ENCODE measurements at regions not wholly inside any gene's neighbourhood (a gene's known extent, or its start where the extent isn't known, plus 50 kb on each side); places are given as distances from the start of the nearest gene placed in this dataset.

DNA sequence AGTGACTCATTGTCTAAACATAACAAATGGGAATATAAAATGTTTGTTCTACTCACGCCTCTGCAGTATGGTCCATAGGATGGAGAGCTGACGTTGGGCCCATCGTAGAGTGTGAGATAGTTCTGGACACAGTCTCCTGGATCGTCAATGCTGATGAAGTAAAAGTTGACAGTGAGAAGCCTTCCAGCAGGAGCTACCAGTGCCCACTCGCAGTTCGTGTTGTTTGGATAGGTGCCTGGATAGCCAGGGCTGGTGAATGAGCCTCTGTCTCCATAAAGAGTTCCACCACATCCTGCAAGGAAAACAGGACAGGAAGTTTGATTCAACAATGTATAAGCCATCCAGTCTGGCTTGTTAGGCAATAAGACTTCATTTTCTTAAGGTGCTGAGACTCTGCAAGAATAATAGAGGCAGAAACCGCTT, 79.6 kb downstream of the OR13A1 start:
- TF ChIP-seq, protein P1, sequence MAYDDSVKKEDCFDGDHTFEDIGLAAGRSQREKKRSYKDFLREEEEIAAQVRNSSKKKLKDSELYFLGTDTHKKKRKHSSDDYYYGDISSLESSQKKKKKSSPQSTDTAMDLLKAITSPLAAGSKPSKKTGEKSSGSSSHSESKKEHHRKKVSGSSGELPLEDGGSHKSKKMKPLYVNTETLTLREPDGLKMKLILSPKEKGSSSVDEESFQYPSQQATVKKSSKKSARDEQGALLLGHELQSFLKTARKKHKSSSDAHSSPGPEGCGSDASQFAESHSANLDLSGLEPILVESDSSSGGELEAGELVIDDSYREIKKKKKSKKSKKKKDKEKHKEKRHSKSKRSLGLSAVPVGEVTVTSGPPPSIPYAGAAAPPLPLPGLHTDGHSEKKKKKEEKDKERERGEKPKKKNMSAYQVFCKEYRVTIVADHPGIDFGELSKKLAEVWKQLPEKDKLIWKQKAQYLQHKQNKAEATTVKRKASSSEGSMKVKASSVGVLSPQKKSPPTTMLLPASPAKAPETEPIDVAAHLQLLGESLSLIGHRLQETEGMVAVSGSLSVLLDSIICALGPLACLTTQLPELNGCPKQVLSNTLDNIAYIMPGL (CRISPR knock-in tag; IDR thresholded peaks at IDR 0.05), result no peak
- TF ChIP-seq, protein P2, sequence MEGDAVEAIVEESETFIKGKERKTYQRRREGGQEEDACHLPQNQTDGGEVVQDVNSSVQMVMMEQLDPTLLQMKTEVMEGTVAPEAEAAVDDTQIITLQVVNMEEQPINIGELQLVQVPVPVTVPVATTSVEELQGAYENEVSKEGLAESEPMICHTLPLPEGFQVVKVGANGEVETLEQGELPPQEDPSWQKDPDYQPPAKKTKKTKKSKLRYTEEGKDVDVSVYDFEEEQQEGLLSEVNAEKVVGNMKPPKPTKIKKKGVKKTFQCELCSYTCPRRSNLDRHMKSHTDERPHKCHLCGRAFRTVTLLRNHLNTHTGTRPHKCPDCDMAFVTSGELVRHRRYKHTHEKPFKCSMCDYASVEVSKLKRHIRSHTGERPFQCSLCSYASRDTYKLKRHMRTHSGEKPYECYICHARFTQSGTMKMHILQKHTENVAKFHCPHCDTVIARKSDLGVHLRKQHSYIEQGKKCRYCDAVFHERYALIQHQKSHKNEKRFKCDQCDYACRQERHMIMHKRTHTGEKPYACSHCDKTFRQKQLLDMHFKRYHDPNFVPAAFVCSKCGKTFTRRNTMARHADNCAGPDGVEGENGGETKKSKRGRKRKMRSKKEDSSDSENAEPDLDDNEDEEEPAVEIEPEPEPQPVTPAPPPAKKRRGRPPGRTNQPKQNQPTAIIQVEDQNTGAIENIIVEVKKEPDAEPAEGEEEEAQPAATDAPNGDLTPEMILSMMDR (IDR thresholded peaks at IDR 0.05), result no peak
- TF ChIP-seq ETV6 (CRISPR knock-in tag; IDR thresholded peaks at IDR 0.05) (no peak), ATF1 (CRISPR knock-in tag; IDR thresholded peaks at IDR 0.05) (no peak), ZNF396 (CRISPR knock-in tag; IDR thresholded peaks at IDR 0.05; ENCODE audit: borderline replicate concordance) (no peak), NR2C2 (CRISPR knock-in tag; IDR thresholded peaks at IDR 0.05) (no peak), FOXP1 (CRISPR knock-in tag; IDR thresholded peaks at IDR 0.05; ENCODE audit: borderline replicate concordance) (no peak), TCF7 (CRISPR knock-in tag; IDR thresholded peaks at IDR 0.05; ENCODE audit: low read depth) (no peak), JUN (CRISPR knock-in tag; IDR thresholded peaks at IDR 0.05) (no peak)
- TF ChIP-seq, protein P3, sequence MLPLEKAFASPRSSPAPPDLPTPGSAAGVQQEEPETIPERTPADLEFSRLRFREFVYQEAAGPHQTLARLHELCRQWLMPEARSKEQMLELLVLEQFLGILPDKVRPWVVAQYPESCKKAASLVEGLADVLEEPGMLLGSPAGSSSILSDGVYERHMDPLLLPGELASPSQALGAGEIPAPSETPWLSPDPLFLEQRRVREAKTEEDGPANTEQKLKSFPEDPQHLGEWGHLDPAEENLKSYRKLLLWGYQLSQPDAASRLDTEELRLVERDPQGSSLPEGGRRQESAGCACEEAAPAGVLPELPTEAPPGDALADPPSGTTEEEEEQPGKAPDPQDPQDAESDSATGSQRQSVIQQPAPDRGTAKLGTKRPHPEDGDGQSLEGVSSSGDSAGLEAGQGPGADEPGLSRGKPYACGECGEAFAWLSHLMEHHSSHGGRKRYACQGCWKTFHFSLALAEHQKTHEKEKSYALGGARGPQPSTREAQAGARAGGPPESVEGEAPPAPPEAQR (CRISPR knock-in tag; IDR thresholded peaks at IDR 0.05), result no peak
- TF ChIP-seq, protein P4, sequence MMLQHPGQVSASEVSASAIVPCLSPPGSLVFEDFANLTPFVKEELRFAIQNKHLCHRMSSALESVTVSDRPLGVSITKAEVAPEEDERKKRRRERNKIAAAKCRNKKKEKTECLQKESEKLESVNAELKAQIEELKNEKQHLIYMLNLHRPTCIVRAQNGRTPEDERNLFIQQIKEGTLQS (CRISPR knock-in tag; conservative IDR thresholded peaks at IDR 0.05), result no peak
- TF ChIP-seq, protein P5, sequence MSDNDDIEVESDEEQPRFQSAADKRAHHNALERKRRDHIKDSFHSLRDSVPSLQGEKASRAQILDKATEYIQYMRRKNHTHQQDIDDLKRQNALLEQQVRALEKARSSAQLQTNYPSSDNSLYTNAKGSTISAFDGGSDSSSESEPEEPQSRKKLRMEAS (CRISPR knock-in tag; IDR thresholded peaks at IDR 0.05), result no peak
- TF ChIP-seq, protein P6, sequence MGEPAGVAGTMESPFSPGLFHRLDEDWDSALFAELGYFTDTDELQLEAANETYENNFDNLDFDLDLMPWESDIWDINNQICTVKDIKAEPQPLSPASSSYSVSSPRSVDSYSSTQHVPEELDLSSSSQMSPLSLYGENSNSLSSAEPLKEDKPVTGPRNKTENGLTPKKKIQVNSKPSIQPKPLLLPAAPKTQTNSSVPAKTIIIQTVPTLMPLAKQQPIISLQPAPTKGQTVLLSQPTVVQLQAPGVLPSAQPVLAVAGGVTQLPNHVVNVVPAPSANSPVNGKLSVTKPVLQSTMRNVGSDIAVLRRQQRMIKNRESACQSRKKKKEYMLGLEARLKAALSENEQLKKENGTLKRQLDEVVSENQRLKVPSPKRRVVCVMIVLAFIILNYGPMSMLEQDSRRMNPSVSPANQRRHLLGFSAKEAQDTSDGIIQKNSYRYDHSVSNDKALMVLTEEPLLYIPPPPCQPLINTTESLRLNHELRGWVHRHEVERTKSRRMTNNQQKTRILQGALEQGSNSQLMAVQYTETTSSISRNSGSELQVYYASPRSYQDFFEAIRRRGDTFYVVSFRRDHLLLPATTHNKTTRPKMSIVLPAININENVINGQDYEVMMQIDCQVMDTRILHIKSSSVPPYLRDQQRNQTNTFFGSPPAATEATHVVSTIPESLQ (CRISPR knock-in tag; IDR thresholded peaks at IDR 0.05), result no peak
